Endothelial cell (in vitro differentiated cells): ENCODE measurements at regions not wholly inside any gene's neighbourhood (a gene's known extent, or its start where the extent isn't known, plus 50 kb on each side); places are given as distances from the start of the nearest gene placed in this dataset.

Experiments used
- DNase-seq: peaks from one replicate; pipeline ENCODE4 v3.0.0; 2021; ENCODE audit warnings: low spot score
- H3K27ac Mint-ChIP-seq: one replicate; pipeline ENCODE4 v1.8.0; 2021; ENCODE audit warnings: mixed read lengths, inconsistent platforms; ENCODE audit not compliant: unreplicated experiment
- H3K27me3 Mint-ChIP-seq: one replicate; pipeline ENCODE4 v1.8.0; 2021; ENCODE audit warnings: mild to moderate bottlenecking, moderate library complexity, mixed read lengths, inconsistent platforms; ENCODE audit not compliant: unreplicated experiment
- H3K36me3 Mint-ChIP-seq: one replicate; pipeline ENCODE4 v1.8.0; 2021; ENCODE audit warnings: mild to moderate bottlenecking, low read depth, mixed read lengths, inconsistent platforms; ENCODE audit not compliant: unreplicated experiment
- H3K4me1 Mint-ChIP-seq: one replicate; pipeline ENCODE4 v1.8.0; 2021; ENCODE audit warnings: mild to moderate bottlenecking, mixed read lengths, inconsistent platforms; ENCODE audit not compliant: unreplicated experiment
- H3K4me3 Mint-ChIP-seq: one replicate; pipeline ENCODE4 v1.8.0; 2021; ENCODE audit warnings: mild to moderate bottlenecking, mixed read lengths, inconsistent platforms; ENCODE audit not compliant: unreplicated experiment
- H3K9me3 Mint-ChIP-seq: one replicate; pipeline ENCODE4 v1.8.0; 2021; ENCODE audit warnings: mixed read lengths, inconsistent platforms; ENCODE audit not compliant: unreplicated experiment
- CTCF ChIP-seq: fragments of 200-600 bp; sonication (generic); IDR thresholded peaks from one replicate; pipeline ENCODE4 v1.5.0; 2021; ENCODE audit warnings: antibody characterized with exemption; ENCODE audit not compliant: unreplicated experiment

GRCh38 chr1:9179463-9180110 lies 50.7 kb upstream of the GPR157 start:
- no peak for DNase-seq
- Mint-ChIP-seq H3K27me3 (peaks cover 4% of the 10 kb centered on the region), H3K9me3 (no peaks in the 10 kb centered on the region), H3K36me3 (peaks cover 20% of the 10 kb centered on the region), H3K27ac (no peak overlapping the region), H3K4me1 (peaks cover 17% of the 10 kb centered on the region), H3K4me3 (peak overlapping the region; percentile 60)
- no peak for TF ChIP-seq CTCF

DNA sequence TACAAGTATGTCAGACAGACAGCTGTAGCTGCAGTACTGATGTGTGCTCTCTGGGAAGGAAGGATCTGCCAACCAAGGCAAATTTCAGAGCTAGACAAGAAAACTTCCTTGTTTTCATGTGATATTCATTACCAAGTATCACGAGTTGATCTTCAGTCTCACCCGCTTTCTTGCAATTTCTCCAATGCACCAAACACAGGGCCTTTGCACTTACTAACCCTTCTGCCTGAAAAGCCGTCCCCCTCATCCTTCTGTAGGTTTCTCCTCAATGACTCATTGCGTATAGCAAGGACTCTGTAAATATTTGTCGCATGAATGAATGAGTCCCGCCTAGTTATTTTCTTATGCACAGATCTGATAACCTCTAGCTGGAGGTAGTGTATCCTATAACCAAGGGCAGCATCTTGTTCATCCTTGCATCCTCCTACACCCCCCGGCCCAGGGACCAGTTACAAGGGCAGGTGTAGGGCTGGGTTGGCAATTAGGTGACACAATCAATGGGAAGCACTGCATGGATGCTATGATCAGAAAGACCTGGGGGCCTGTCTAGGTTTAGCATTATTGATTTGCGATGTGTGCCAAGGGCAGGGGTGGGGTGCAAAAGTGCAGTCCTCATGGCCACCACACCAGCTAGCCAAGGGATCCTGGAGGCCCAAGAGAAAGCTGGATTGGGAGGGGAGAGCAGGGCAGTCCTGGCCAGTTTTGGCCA lies 51.4 kb upstream of the GPR157 start:
- Mint-ChIP-seq H3K27me3 (peaks cover 4% of the 10 kb centered on the region), H3K36me3 (peaks cover 14% of the 10 kb centered on the region), H3K27ac (no peak overlapping the region), H3K4me1 (peaks cover 17% of the 10 kb centered on the region), H3K4me3 (peak overlapping the region; percentile 97), H3K9me3 (no peaks in the 10 kb centered on the region)
- DNase-seq = no peak
- TF ChIP-seq CTCF = no peak

DNA sequence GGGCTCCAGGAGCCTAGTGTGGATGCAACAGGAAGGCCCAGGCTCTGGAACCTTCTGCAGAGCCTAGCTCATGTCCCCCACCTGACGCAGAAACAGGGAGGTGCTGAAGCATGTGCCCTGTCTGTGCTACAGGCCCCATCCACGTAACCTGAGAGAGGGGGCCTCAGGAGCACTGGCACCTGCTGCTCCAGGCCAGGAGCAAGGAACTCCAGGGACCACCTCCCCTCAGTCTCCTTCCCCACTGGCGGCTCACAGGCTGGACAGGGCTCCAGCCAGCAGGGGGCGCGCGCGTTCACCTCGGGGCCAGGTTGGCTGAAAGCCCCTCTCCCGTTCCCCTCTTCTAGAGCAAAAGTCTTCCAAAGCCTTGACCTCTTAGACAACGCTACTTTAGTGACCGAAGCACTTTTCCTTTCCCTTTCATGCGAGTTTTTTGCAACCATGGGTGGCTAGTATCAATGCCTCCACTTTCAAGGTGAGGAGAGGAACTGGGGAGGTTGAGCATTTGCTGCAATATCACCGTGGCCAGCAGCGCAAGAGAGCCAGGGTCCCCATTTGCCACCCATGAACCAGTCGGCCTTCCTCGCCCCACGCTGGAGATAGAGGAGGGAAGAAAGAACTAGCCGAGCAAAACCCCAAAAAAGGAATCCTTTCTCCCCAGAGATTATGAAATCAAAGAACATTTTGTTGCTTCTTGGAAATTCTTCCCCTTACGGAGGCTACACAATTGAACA lies 52.4 kb upstream of the GPR157 start:
- TF ChIP-seq CTCF = peak; percentile 91
- Mint-ChIP-seq H3K27me3 (peaks cover 4% of the 10 kb centered on the region), H3K4me3 (peak overlapping the region; percentile 97), H3K36me3 (peaks cover 9% of the 10 kb centered on the region), H3K27ac (peak overlapping the region; percentile 85), H3K4me1 (peaks cover 17% of the 10 kb centered on the region), H3K9me3 (no peaks in the 10 kb centered on the region)
- peak; percentile 93 for DNase-seq

GRCh38 chr1:9181990-9182783 lies 52.4 kb upstream of the H6PD start:
- no peaks in the 10 kb centered on the region for H3K9me3 Mint-ChIP-seq

More at GRCh38 chr1:9181990-9182783, 52.4 kb upstream of the H6PD start:
- Mint-ChIP-seq H3K27ac (peak overlapping the region; percentile 85), H3K27me3 (peaks cover 4% of the 10 kb centered on the region), H3K36me3 (peaks cover 5% of the 10 kb centered on the region), H3K4me1 (peaks cover 17% of the 10 kb centered on the region), H3K4me3 (peak overlapping the region; percentile 97)
- no peak for TF ChIP-seq CTCF
- DNase-seq = peak; percentile 58
